K562 (cell line): ENCODE measurements at regions not wholly inside any gene's neighbourhood (a gene's known extent, or its start where the extent isn't known, plus 50 kb on each side); places are given as distances from the start of the nearest gene placed in this dataset.

Source experiments
- ATAC-seq: fragments of 200-7000 bp; cut with Tn5 transposase; 3 replicates; pipeline ENCODE4 v1.9.1; 2020; ENCODE audit warnings: moderate library complexity
- BruUV-seq: library from RNA; stranded (reverse); fragments of 400-500 nt; replicated peaks from 2 replicates; lab custom pipeline; 2021; lab: Mats Ljungman, UMichigan
- CTCF ChIA-PET: fragments of 300-600 bp; formaldehyde crosslinking; extraction: SDS; loops from one replicate; lab custom pipeline; 2021; ENCODE audit warnings: low intra/inter-chr PET ratio; lab: Yijun Ruan, JAX
- POLR2A ChIA-PET: fragments of 300-600, 350-650 bp; sonication (Branson Sonifier 250); formaldehyde crosslinking; extraction: SDS; loops from one replicate; lab custom pipeline; 2021; ENCODE audit warnings: antibody characterized with exemption, inconsistent platforms; lab: Yijun Ruan, JAX
- DNase-seq, 4 experiments: peaks; one replicate each; pipeline versions ENCODE4 v3.0.0 to v3.0.0-alpha.2; 2011 to 2018; ENCODE audit warnings: low spot score in 3 of 4, mixed read lengths in 3 of 4; ENCODE audit errors: extremely low read depth in 1 of 4
- FAIRE-seq: peaks from 2 replicates; lab custom pipeline; 2011; peaks lifted over from hg19 to GRCh38; lab: Jason Lieb, UNC
- H2AFZ ChIP-seq: 2 replicates; pipeline ENCODE4 v1.6.0; 2011; ENCODE audit warnings: low read depth, low read length, control low read depth, inconsistent platforms
- H3K27ac ChIP-seq: fragments of 200-600 bp; 3 replicates; pipeline ENCODE4 v1.8.0; 2011; ENCODE audit warnings: low read depth, mild to moderate bottlenecking, control low read depth, inconsistent platforms, low read length, moderate library complexity, mixed read lengths; ENCODE audit errors: extremely low read depth
- H3K27me3 ChIP-seq, 2 experiments: fragments of 300-600 bp in 1 of 2; 2 replicates in 1 of 2; 3 replicates in 1 of 2; pipeline versions ENCODE4 v1.6.0 to v1.8.0; 2011; ENCODE audit warnings: inconsistent platforms in 2 of 2, low read length in 2 of 2, mild to moderate bottlenecking in 1 of 2, mixed read lengths in 1 of 2, moderate library complexity in 1 of 2; ENCODE audit not compliant: control insufficient read depth in 2 of 2, insufficient read depth in 2 of 2
- H3K36me3 ChIP-seq: fragments of 300-600 bp; 3 replicates; pipeline ENCODE4 v1.8.0; 2011; ENCODE audit warnings: mild to moderate bottlenecking, low read length, inconsistent platforms; ENCODE audit not compliant: control insufficient read depth, insufficient read depth
- H3K4me1 ChIP-seq, 2 experiments: fragments of 200-600 bp in 1 of 2; replicated peaks in 1 of 2; 2 replicates in 1 of 2; 3 replicates in 1 of 2; pipeline versions ENCODE4 v1.5.1 to v1.8.0; 2011; ENCODE audit warnings: inconsistent platforms in 2 of 2, low read length in 2 of 2, mild to moderate bottlenecking in 1 of 2, mixed read lengths in 1 of 2, moderate library complexity in 1 of 2; ENCODE audit not compliant: control insufficient read depth in 2 of 2, insufficient read depth in 2 of 2
- H3K4me2 ChIP-seq: 2 replicates; pipeline ENCODE4 v1.6.1; 2011; ENCODE audit warnings: low read length, control low read depth, inconsistent platforms, mixed read lengths; ENCODE audit not compliant: insufficient read depth
- H3K4me3 ChIP-seq: fragments of 200-600 bp; sonication (generic), shearing (Covaris generic); 2 replicates; pipeline ENCODE4 v1.5.1; 2016; ENCODE audit warnings: control low read depth, inconsistent platforms
- H3K79me2 ChIP-seq: fragments of 200-600 bp; 3 replicates; pipeline ENCODE4 v1.8.0; 2011; ENCODE audit warnings: low read length, inconsistent platforms; ENCODE audit not compliant: control insufficient read depth, insufficient read depth
- H3K9ac ChIP-seq, 2 experiments: 2 replicates each; pipeline versions ENCODE4 v1.6.0 to v1.6.1; 2011; ENCODE audit warnings: low read depth in 2 of 2, low read length in 2 of 2, control low read depth in 1 of 2, inconsistent platforms in 1 of 2, mild to moderate bottlenecking in 1 of 2, mixed read lengths in 1 of 2; ENCODE audit not compliant: insufficient read depth in 1 of 2
- H3K9me1 ChIP-seq: one replicate; pipeline ENCODE4 v1.6.0; 2011; ENCODE audit warnings: inconsistent platforms, mild to moderate bottlenecking, low read length, moderate library complexity; ENCODE audit not compliant: control insufficient read depth, insufficient read depth
- H3K9me3 ChIP-seq: replicated peaks from 2 replicates; pipeline ENCODE4 v1.5.1; 2011; ENCODE audit warnings: low read depth, low read length, inconsistent platforms; ENCODE audit not compliant: control insufficient read depth, insufficient read depth
- H4K20me1 ChIP-seq: replicated peaks from 2 replicates; pipeline ENCODE4 v1.6.1; 2011; ENCODE audit warnings: low read length, inconsistent platforms, mixed read lengths; ENCODE audit not compliant: control insufficient read depth, insufficient read depth
- GTF2F1 ChIP-seq: IDR thresholded peaks from 2 replicates; pipeline ENCODE4 v1.6.1; 2011; ENCODE audit warnings: low read depth, low read length, improper control_type of control experiment
- KDM5B ChIP-seq: fragments of 200-600 bp; sonication (generic); IDR thresholded peaks from 2 replicates; pipeline ENCODE4 v1.6.1; 2012; ENCODE audit warnings: low read depth, mild to moderate bottlenecking, moderate library complexity, low read length, control low read depth, inconsistent platforms; ENCODE audit not compliant: insufficient replicate concordance
- KLF10 ChIP-seq: fragments of 250-450 bp; sonication (Bioruptor Pico); IDR thresholded peaks from 2 replicates; pipeline ENCODE4 v1.6.1; 2021; ENCODE audit warnings: matching md5 sums
- ZNF57 ChIP-seq: fragments of 450-650 bp; formaldehyde crosslinking; IDR thresholded peaks from 2 replicates; pipeline ENCODE4 v1.4.0; 2020; ENCODE audit warnings: mild to moderate bottlenecking, moderate library complexity
- in situ Hi-C: fragments of 300-500 bp; cut with MboI; formaldehyde crosslinking; loops from 4 replicates; pipeline ENCODE4 v1.15.0; 2018; ENCODE audit warnings: inconsistent platforms, mixed read lengths
- intact Hi-C: fragments of 100-400 bp; cut with micrococcal nuclease; formaldehyde crosslinking; loops from 2 replicates; pipeline ENCODE4 v1.14.2; 2022
- TF ChIP-seq, protein P1 (sequence below): fragments of 250-450 bp; sonication (Bioruptor Pico); IDR thresholded peaks from 2 replicates; pipeline ENCODE4 v1.9.0; 2021; ENCODE audit warnings: mild to moderate bottlenecking, inconsistent platforms

DNA sequence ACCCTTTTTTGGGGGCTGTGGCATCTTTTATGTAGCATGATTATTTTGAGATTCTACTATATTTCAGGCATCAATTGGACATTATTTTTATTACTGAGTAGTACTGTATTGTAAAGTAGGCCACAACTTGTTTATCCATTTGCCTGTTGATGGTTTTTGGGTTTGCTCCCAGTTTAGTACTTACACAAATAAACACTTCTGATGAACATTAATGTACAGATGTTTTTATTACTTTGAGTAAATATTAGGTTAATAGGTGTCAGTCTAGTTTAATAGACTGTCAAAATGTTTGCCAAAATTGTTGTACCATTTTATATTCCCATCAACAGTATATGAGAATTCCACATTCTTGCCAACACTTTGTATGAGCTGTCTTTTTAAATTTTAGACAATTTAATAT is 214.9 kb upstream of the MAD2L1 start:
- in situ Hi-C loops (no loop called here), intact Hi-C loops (no loop called here)
- FAIRE-seq (no peak), ATAC-seq (no peak), DNase-seq (no peak)
- CTCF ChIA-PET = no interaction called here
- Histone ChIP-seq H3K4me2 (no peak overlapping the region), H3K79me2 (no peaks in the 10 kb centered on the region), H3K9me3 (0 out of 2 replicates have a peak, but pooled peaks cover 1% of the 10 kb centered on the region), H3K4me1 (no peaks in the 10 kb centered on the region), H3K4me3 (no peak overlapping the region), H3K27me3 (no peaks in the 10 kb centered on the region), H3K27ac (no peak overlapping the region), H3K36me3 (no peaks in the 10 kb centered on the region), H3K9ac (no peak overlapping the region), H2AFZ (no peak overlapping the region), H4K20me1 (no peaks in the 10 kb centered on the region), H3K9me1 (no peaks in the 10 kb centered on the region)
- TF ChIP-seq ZNF57 (CRISPR knock-in tag) = no peak
- no peak for TF ChIP-seq KLF10 (CRISPR knock-in tag)
- TF ChIP-seq, protein P1, sequence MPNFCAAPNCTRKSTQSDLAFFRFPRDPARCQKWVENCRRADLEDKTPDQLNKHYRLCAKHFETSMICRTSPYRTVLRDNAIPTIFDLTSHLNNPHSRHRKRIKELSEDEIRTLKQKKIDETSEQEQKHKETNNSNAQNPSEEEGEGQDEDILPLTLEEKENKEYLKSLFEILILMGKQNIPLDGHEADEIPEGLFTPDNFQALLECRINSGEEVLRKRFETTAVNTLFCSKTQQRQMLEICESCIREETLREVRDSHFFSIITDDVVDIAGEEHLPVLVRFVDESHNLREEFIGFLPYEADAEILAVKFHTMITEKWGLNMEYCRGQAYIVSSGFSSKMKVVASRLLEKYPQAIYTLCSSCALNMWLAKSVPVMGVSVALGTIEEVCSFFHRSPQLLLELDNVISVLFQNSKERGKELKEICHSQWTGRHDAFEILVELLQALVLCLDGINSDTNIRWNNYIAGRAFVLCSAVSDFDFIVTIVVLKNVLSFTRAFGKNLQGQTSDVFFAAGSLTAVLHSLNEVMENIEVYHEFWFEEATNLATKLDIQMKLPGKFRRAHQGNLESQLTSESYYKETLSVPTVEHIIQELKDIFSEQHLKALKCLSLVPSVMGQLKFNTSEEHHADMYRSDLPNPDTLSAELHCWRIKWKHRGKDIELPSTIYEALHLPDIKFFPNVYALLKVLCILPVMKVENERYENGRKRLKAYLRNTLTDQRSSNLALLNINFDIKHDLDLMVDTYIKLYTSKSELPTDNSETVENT (CRISPR knock-in tag) = no peak
- TF ChIP-seq GTF2F1 = no peak
- no peak for TF ChIP-seq KDM5B
- BruUV-seq = no TSS peak
- POLR2A ChIA-PET = no interaction called here
